ENCODE measurements at regions not wholly inside any gene's neighbourhood (a gene's known extent, or its start where the extent isn't known, plus 50 kb on each side); places are given as distances from the start of the nearest gene placed in this dataset.

DNA sequence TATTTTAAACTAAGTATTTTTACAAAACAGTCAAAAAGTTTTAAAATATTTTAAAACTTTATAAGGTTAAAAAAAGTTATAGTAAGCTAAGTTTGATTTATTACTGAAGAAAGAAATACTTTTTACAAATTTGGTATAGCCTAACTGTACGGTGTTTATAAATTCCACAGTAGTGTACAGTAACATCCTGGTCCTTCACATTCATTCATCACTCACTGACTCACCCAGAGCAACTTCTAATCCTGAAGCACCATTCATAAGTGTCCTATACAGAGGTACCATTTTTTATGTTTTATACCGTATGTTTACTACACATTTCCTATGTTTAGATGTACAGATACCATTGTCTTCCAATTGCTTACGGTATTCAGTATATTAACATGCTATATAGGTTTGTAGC is 170.0 kb downstream of the KLHL28 start:
- DNase-seq (ENCODE audit: low read depth): no peak
- TF ChIP-seq, protein P1, sequence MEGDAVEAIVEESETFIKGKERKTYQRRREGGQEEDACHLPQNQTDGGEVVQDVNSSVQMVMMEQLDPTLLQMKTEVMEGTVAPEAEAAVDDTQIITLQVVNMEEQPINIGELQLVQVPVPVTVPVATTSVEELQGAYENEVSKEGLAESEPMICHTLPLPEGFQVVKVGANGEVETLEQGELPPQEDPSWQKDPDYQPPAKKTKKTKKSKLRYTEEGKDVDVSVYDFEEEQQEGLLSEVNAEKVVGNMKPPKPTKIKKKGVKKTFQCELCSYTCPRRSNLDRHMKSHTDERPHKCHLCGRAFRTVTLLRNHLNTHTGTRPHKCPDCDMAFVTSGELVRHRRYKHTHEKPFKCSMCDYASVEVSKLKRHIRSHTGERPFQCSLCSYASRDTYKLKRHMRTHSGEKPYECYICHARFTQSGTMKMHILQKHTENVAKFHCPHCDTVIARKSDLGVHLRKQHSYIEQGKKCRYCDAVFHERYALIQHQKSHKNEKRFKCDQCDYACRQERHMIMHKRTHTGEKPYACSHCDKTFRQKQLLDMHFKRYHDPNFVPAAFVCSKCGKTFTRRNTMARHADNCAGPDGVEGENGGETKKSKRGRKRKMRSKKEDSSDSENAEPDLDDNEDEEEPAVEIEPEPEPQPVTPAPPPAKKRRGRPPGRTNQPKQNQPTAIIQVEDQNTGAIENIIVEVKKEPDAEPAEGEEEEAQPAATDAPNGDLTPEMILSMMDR (IDR thresholded peaks at IDR 0.05; ENCODE audit: insufficient read depth, low read depth, low read length, missing control alignments): no peak
- no peak overlapping the region for H3K4me3 ChIP-seq (ENCODE audit: low read depth, low read length)

DNA sequence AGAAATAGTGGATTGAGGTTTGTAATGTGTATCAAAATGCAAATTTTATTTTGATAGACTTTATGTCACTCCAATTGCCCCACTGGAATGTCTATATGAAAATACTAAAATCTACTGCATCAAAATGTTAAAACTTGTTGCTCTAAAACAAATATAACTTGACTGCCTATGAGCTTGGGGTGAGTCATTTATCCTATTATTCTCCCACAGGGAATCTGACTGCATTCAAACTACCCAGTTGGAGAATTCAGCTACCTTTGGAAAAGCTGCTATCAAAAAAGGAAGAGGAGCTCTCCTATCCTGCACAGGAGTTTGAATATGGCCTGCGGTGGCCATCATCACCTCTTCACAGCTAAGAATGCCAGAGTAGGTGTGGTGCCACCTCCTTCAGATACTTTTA is 173.1 kb downstream of the KLHL28 start:
- no peak overlapping the region for H3K4me3 ChIP-seq (ENCODE audit: low read depth, low read length)
- TF ChIP-seq, protein P1 (IDR thresholded peaks at IDR 0.05; ENCODE audit: insufficient read depth, low read depth, low read length, missing control alignments): no peak
- DNase-seq (ENCODE audit: low read depth): no peak

DNA sequence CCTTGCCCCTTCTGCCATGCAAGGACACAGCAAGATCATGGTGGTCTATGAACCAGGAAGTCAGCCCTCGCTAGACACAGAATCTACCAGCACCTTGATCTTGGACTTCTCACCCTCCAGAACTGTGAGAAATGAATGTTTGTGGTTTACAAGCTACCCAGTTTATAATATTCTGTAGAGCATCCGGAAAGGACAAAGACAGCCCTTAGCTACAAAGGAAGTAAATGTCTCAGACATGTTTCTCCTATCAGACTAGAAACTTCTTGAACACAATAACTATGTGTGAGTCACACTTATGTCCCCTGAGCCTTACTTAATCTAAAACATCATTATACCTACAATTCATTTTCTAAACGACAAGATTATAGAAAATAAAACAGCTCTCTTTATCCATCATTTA is 176.7 kb downstream of the KLHL28 start:
- TF ChIP-seq, protein P1 (IDR thresholded peaks at IDR 0.05; ENCODE audit: insufficient read depth, low read depth, low read length, missing control alignments): no peak

DNA sequence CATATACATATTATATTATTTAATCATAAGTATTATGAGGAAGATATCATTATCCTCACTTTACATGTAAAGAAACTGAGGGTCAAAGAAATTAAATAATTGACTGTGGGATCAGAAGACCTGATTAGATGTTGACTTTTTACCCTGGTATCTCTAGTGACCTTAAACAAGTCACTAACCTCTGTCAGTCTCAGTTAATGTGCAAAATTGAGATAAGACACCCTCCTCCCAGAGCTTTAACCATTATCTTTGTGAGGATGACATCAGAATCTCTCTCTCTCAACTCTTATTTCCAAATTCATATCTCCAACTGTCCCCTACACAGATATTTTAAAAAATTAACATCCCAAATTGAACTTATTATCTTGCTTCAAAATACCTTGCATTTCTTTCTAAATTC is 177.8 kb downstream of the KLHL28 start:
- DNase-seq (ENCODE audit: low read depth): no peak
- TF ChIP-seq, protein P1 (IDR thresholded peaks at IDR 0.05; ENCODE audit: insufficient read depth, low read depth, low read length, missing control alignments): no peak

More for the DNA sequence above, 176.7 kb downstream of the KLHL28 start:
- DNase-seq (ENCODE audit: low read depth): no peak
- H3K4me3 ChIP-seq (ENCODE audit: low read depth, low read length): no peak overlapping the region

DNA sequence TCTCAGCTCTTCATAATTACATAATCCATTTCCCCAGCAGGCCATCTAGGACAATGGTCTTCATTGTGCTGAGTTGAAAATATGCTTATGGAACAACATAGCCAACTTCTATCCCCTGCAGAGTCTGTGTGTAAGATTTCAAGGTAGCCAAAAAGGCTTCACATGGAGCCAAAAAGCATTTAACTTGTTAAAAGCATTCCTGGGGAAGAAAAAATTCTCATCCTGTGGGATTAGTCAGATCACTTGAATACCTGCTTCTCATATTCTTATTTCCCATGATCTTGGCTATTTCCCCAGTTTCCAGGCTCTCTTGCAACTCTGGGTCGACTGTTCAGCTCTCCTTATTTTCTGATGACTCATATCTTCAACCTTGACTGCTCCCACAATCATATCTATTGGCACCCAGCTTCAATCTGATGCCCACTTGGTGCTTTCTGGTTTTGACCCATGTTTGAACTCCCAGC is 178.9 kb downstream of the KLHL28 start:
- H3K4me3 ChIP-seq (ENCODE audit: low read depth, low read length): no peak overlapping the region
- TF ChIP-seq, protein P1 (IDR thresholded peaks at IDR 0.05; ENCODE audit: insufficient read depth, low read depth, low read length, missing control alignments): no peak
- no peak for DNase-seq (ENCODE audit: low read depth)

More for the DNA sequence above, 177.8 kb downstream of the KLHL28 start:
- no peak overlapping the region for H3K4me3 ChIP-seq (ENCODE audit: low read depth, low read length)

DNA sequence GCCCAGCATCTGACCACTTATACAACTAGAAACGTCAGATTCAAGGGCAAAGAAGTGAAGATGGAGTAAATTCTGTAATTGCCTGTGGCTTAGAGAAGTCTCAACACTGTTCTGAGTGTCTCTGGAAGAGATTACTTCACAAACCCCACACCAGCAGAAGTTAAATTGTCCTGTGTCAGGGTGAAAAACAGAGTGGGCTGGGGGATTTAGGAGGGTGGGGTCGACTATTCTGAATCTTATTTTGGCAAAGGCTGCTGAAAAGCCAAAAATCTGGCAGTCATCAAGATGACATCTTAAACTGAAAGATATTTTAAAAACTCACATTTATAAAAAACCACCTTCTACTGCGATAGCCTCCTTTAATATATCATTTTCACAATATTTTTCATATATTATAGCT is 180.8 kb downstream of the KLHL28 start:
- DNase-seq (ENCODE audit: low read depth): no peak
- H3K4me3 ChIP-seq (ENCODE audit: low read depth, low read length): no peak overlapping the region
- TF ChIP-seq, protein P1 (IDR thresholded peaks at IDR 0.05; ENCODE audit: insufficient read depth, low read depth, low read length, missing control alignments): no peak

DNA sequence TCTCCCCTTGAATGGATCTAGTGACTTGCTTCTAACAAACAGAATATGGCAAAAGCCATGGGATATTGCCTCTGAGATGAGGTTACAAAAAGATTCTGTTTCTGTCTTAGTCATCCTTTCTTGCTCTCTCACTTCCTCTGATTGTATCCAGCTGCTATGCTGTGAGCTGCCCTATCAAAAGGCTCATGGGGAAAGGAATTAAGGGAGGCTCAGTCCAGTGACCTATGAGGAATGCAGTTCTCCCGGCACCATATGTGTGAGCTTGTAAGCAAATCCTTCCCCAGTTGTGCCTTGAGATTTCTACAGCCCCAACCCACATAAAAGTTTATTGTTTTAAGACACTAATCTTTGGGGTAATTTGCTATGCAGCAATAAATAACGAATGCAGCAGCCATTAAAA is 183.1 kb downstream of the KLHL28 start:
- H3K4me3 ChIP-seq (ENCODE audit: low read depth, low read length): no peak overlapping the region
- no peak for DNase-seq (ENCODE audit: low read depth)
- TF ChIP-seq, protein P1 (IDR thresholded peaks at IDR 0.05; ENCODE audit: insufficient read depth, low read depth, low read length, missing control alignments): no peak
